Thyroid gland (tissue), 4 donors: ENCODE measurements at regions not wholly inside any gene's neighbourhood (a gene's known extent, or its start where the extent isn't known, plus 50 kb on each side); places are given as distances from the start of the nearest gene placed in this dataset.

Experiments used
- POLR2A ChIP-seq, 2 donors: fragments of 450-650 bp; IDR thresholded peaks; one replicate each; pipeline ENCODE4 v1.6.1; 2017; ENCODE audit warnings: antibody characterized with exemption in 2 of 2, mild to moderate bottlenecking in 2 of 2, moderate library complexity in 1 of 2
- TF ChIP-seq, protein P1 (sequence below), 6 experiments: fragments of 200-600 bp in 3 of 6; fragments of 450-650 bp in 3 of 6; sonication (generic) in 3 of 6; IDR thresholded peaks; one replicate each; pipeline ENCODE4 v1.5.1; 2016 to 2019; ENCODE audit warnings: antibody characterized with exemption in 6 of 6, mild to moderate bottlenecking in 2 of 6, inconsistent platforms in 1 of 6, moderate library complexity in 1 of 6

DNA sequence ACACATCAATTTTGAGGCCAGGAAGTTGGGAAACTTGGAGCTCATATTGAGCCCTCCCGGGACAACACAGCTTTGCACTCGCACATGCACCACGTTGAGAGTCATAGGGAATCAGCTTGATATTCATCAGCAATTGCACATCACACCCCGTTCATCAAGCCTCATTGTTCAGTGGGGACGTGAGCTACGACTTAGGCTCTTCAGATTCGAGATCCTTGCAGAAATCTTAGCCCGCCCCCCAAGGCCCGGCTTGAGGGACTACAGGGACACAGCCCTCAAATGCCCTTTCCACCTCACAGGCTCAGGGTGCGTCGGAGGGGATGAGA, 93.0 kb upstream of the MAFB start:
- TF ChIP-seq, protein P1, sequence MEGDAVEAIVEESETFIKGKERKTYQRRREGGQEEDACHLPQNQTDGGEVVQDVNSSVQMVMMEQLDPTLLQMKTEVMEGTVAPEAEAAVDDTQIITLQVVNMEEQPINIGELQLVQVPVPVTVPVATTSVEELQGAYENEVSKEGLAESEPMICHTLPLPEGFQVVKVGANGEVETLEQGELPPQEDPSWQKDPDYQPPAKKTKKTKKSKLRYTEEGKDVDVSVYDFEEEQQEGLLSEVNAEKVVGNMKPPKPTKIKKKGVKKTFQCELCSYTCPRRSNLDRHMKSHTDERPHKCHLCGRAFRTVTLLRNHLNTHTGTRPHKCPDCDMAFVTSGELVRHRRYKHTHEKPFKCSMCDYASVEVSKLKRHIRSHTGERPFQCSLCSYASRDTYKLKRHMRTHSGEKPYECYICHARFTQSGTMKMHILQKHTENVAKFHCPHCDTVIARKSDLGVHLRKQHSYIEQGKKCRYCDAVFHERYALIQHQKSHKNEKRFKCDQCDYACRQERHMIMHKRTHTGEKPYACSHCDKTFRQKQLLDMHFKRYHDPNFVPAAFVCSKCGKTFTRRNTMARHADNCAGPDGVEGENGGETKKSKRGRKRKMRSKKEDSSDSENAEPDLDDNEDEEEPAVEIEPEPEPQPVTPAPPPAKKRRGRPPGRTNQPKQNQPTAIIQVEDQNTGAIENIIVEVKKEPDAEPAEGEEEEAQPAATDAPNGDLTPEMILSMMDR (IDR thresholded peaks at IDR 0.05): no peak
- TF ChIP-seq POLR2A (IDR thresholded peaks at IDR 0.05): no peak
